ENCODE measurements at regions not wholly inside any gene's neighbourhood (a gene's known extent, or its start where the extent isn't known, plus 50 kb on each side); places are given as distances from the start of the nearest gene placed in this dataset.

DNA sequence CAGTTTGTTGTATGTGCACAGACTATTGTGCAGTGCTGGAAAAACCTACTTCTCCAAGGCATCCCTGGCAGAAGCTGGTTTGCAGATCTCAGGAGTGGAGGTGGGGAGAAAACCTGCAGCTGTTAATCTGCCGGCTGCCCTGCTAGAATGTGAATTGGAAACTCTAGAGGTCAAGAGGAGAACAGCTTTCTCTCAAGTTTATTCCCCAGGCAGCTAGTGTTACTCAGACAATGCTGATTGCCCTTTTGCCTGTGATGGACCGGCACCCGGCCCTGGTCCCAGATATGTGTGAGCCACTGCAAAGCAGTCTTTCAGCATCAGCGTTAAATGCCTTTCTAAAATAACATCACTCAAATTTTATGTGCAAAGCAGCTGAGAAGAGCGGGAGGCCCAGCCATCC, 129.7 kb upstream of the TPM1 start:
- TF ChIP-seq, protein P1, sequence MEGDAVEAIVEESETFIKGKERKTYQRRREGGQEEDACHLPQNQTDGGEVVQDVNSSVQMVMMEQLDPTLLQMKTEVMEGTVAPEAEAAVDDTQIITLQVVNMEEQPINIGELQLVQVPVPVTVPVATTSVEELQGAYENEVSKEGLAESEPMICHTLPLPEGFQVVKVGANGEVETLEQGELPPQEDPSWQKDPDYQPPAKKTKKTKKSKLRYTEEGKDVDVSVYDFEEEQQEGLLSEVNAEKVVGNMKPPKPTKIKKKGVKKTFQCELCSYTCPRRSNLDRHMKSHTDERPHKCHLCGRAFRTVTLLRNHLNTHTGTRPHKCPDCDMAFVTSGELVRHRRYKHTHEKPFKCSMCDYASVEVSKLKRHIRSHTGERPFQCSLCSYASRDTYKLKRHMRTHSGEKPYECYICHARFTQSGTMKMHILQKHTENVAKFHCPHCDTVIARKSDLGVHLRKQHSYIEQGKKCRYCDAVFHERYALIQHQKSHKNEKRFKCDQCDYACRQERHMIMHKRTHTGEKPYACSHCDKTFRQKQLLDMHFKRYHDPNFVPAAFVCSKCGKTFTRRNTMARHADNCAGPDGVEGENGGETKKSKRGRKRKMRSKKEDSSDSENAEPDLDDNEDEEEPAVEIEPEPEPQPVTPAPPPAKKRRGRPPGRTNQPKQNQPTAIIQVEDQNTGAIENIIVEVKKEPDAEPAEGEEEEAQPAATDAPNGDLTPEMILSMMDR (IDR thresholded peaks at IDR 0.05), result no peak
- TF ChIP-seq EZH2 (IDR thresholded peaks at IDR 0.05; ENCODE audit: borderline replicate concordance, insufficient read depth, low read depth, low read length, poor library complexity, severe bottlenecking), result no peak

All from B cell (primary cell).